CD4-positive, alpha-beta memory T cell (primary cell): ENCODE measurements at regions not wholly inside any gene's neighbourhood (a gene's known extent, or its start where the extent isn't known, plus 50 kb on each side); places are given as distances from the start of the nearest gene placed in this dataset.

ENCODE experiments used
- CTCF ChIA-PET: fragments of 350-600 bp; sonication (Branson Sonifier 250); formaldehyde crosslinking; loops from one replicate; lab custom pipeline; 2021; ENCODE audit warnings: inconsistent platforms; ENCODE audit not compliant: partially characterized antibody; lab: Charles Lee
- POLR2A ChIA-PET: fragments of 350-600 bp; sonication (Branson Sonifier 250); formaldehyde crosslinking; loops from one replicate; lab custom pipeline; 2021; ENCODE audit not compliant: partially characterized antibody; lab: Charles Lee
- DNase-seq, 5 donors: peaks; one replicate each; pipeline versions ENCODE4 v3.0.0 to v3.0.0-alpha.2; 2020 to 2022; ENCODE audit warnings: mixed read lengths in 1 of 5
- H3K27ac ChIP-seq: one replicate; pipeline ENCODE4 v1.7.0; 2013; ENCODE audit warnings: low read depth, low read length
- H3K27me3 ChIP-seq: 2 replicates; pipeline ENCODE4 v1.7.0; 2013; ENCODE audit warnings: mild to moderate bottlenecking, low read length, moderate library complexity; ENCODE audit not compliant: insufficient read depth
- H3K36me3 ChIP-seq: 2 replicates; pipeline ENCODE4 v1.7.0; 2013; ENCODE audit warnings: mild to moderate bottlenecking, low read length, moderate library complexity; ENCODE audit not compliant: insufficient read depth
- H3K4me1 ChIP-seq: 2 replicates; pipeline ENCODE4 v1.7.0; 2013; ENCODE audit warnings: mild to moderate bottlenecking, low read length, moderate library complexity; ENCODE audit not compliant: insufficient read depth
- H3K4me3 ChIP-seq, 2 donors: one replicate each; pipeline ENCODE4 v1.7.0; 2013; ENCODE audit warnings: low read length in 2 of 2, mild to moderate bottlenecking in 1 of 2
- H3K9me3 ChIP-seq, 2 donors: one replicate each; pipeline ENCODE4 v1.7.0; 2013; ENCODE audit warnings: low read length in 2 of 2, control low read depth in 1 of 2; ENCODE audit not compliant: control insufficient read depth in 1 of 2
- H3K27ac Mint-ChIP-seq, 7 donors: one replicate each; pipeline ENCODE4 v1.8.0; 2020 to 2021; ENCODE audit warnings: mixed read lengths in 7 of 7, mild to moderate bottlenecking in 6 of 7, inconsistent platforms in 3 of 7, moderate library complexity in 3 of 7
- H3K27me3 Mint-ChIP-seq, 2 donors: one replicate each; pipeline ENCODE4 v1.8.0; 2020 to 2021; ENCODE audit warnings: mixed read lengths in 2 of 2
- H3K36me3 Mint-ChIP-seq, 2 donors: one replicate each; pipeline ENCODE4 v1.8.0; 2020 to 2021; ENCODE audit warnings: mixed read lengths in 2 of 2, inconsistent platforms in 1 of 2, mild to moderate bottlenecking in 1 of 2
- H3K4me1 Mint-ChIP-seq, 4 donors: one replicate each; pipeline ENCODE4 v1.8.0; 2020 to 2021; ENCODE audit warnings: mixed read lengths in 4 of 4, mild to moderate bottlenecking in 1 of 4
- H3K4me3 Mint-ChIP-seq, 8 donors: one replicate each; pipeline ENCODE4 v1.8.0; 2020 to 2021; ENCODE audit warnings: mixed read lengths in 8 of 8, mild to moderate bottlenecking in 7 of 8, moderate library complexity in 6 of 8, inconsistent platforms in 3 of 8
- H3K9me3 Mint-ChIP-seq, 8 donors: one replicate each; pipeline ENCODE4 v1.8.0; 2020 to 2021; ENCODE audit warnings: mixed read lengths in 8 of 8, mild to moderate bottlenecking in 5 of 8, inconsistent platforms in 3 of 8, moderate library complexity in 1 of 8
- intact Hi-C: fragments of 100-400 bp; cut with micrococcal nuclease; formaldehyde crosslinking; loops from one replicate; pipeline ENCODE4 v1.15.1; 2023

GRCh38 chr6:1482381-1483166 is 93.2 kb downstream of the FOXF2 start:
- H3K4me3 ChIP-seq = no peak overlapping the region
- Mint-ChIP-seq H3K27ac (peak overlapping the region in 1 of 7 donors; percentile 7), H3K36me3 (no peaks in the 10 kb centered on the region), H3K9me3 (peaks cover 0 to 5% (median 0%) of the 10 kb centered on the region in 8 donors), H3K4me3 (no peak overlapping the region), H3K27me3 (peaks cover 15 to 32% of the 10 kb centered on the region in 2 donors), H3K4me1 (peaks cover 0 to 1% (median 0%) of the 10 kb centered on the region in 4 donors)
- DNase-seq = no peak
- H3K27me3 ChIP-seq = no peaks in the 10 kb centered on the region
- H3K9me3 ChIP-seq = no peaks in the 10 kb centered on the region
- intact Hi-C loops = no loop called here
- ChIA-PET POLR2A (no interaction called here), CTCF (no interaction called here)
- no peaks in the 10 kb centered on the region for H3K4me1 ChIP-seq
- H3K36me3 ChIP-seq = no peaks in the 10 kb centered on the region
- no peak overlapping the region for H3K27ac ChIP-seq

- ChIA-PET POLR2A (no interaction called here), CTCF (no interaction called here)
- H3K4me1 ChIP-seq = no peaks in the 10 kb centered on the region
- no peaks in the 10 kb centered on the region for H3K27me3 ChIP-seq
- no peaks in the 10 kb centered on the region for H3K36me3 Mint-ChIP-seq
- H3K9me3 Mint-ChIP-seq = no peaks in the 10 kb centered on the region
- H3K4me1 Mint-ChIP-seq = no peaks in the 10 kb centered on the region
- DNase-seq = no peak
- no peaks in the 10 kb centered on the region for H3K36me3 ChIP-seq
- no peak overlapping the region for H3K27ac ChIP-seq
- no peak overlapping the region for H3K4me3 Mint-ChIP-seq
- H3K27me3 Mint-ChIP-seq = peaks cover 9 to 24% of the 10 kb centered on the region in 2 donors
- H3K4me3 ChIP-seq = no peak overlapping the region
- intact Hi-C loops = no loop called here
- H3K27ac Mint-ChIP-seq = no peak overlapping the region
- H3K9me3 ChIP-seq = no peaks in the 10 kb centered on the region
Observed at GRCh38 chr6:1485678-1486077, 96.3 kb downstream of the FOXF2 start.

- H3K27ac ChIP-seq = no peak overlapping the region
- no peaks in the 10 kb centered on the region for H3K36me3 ChIP-seq
- no peaks in the 10 kb centered on the region for H3K36me3 Mint-ChIP-seq
- no peak overlapping the region for H3K4me3 Mint-ChIP-seq
- intact Hi-C loops = no loop called here
- ChIA-PET POLR2A (no interaction called here), CTCF (no interaction called here)
- H3K27ac Mint-ChIP-seq = no peak overlapping the region
- DNase-seq = no peak
- no peaks in the 10 kb centered on the region for H3K4me1 ChIP-seq
- H3K27me3 Mint-ChIP-seq = peaks cover 9 to 20% of the 10 kb centered on the region in 2 donors
- no peaks in the 10 kb centered on the region for H3K9me3 Mint-ChIP-seq
- H3K4me3 ChIP-seq = no peak overlapping the region
- H3K9me3 ChIP-seq = no peaks in the 10 kb centered on the region
- H3K4me1 Mint-ChIP-seq = no peaks in the 10 kb centered on the region
- H3K27me3 ChIP-seq = no peaks in the 10 kb centered on the region
Observed at GRCh38 chr6:1486387-1486786, 97.0 kb downstream of the FOXF2 start.

- Histone ChIP-seq H3K4me3 (no peak overlapping the region), H3K4me1 (no peaks in the 10 kb centered on the region), H3K36me3 (no peaks in the 10 kb centered on the region), H3K27ac (no peak overlapping the region), H3K9me3 (no peaks in the 10 kb centered on the region), H3K27me3 (no peaks in the 10 kb centered on the region)
- ChIA-PET POLR2A (no interaction called here), CTCF (no interaction called here)
- intact Hi-C loops = no loop called here
- Mint-ChIP-seq H3K27me3 (peaks cover 2 to 13% of the 10 kb centered on the region in 2 donors), H3K36me3 (no peaks in the 10 kb centered on the region), H3K4me1 (no peaks in the 10 kb centered on the region), H3K27ac (no peak overlapping the region), H3K4me3 (no peak overlapping the region), H3K9me3 (no peaks in the 10 kb centered on the region)
- no peak for DNase-seq
Observed at GRCh38 chr6:1487239-1487638, 97.9 kb downstream of the FOXF2 start.

GRCh38 chr6:1491025-1491424 is 101.6 kb downstream of the FOXF2 start:
- no peak overlapping the region for H3K4me3 Mint-ChIP-seq
- intact Hi-C loops = no loop called here
- no peaks in the 10 kb centered on the region for H3K9me3 ChIP-seq
- DNase-seq = no peak
- H3K4me1 Mint-ChIP-seq = no peaks in the 10 kb centered on the region
- no peak overlapping the region for H3K27ac ChIP-seq
- H3K4me1 ChIP-seq = no peaks in the 10 kb centered on the region
- ChIA-PET CTCF (no interaction called here), POLR2A (no interaction called here)
- no peaks in the 10 kb centered on the region for H3K36me3 Mint-ChIP-seq
- H3K27ac Mint-ChIP-seq = no peak overlapping the region
- H3K9me3 Mint-ChIP-seq = peaks cover 0 to 2% (median 0%) of the 10 kb centered on the region in 8 donors
- no peak overlapping the region for H3K4me3 ChIP-seq
- H3K27me3 ChIP-seq = no peaks in the 10 kb centered on the region
- peaks cover 0 to 8% of the 10 kb centered on the region in 2 donors for H3K27me3 Mint-ChIP-seq
- no peaks in the 10 kb centered on the region for H3K36me3 ChIP-seq

GRCh38 chr6:1491591-1492319 is 102.4 kb downstream of the FOXF2 start:
- H3K4me3 Mint-ChIP-seq = no peak overlapping the region
- no peak for DNase-seq
- no peak overlapping the region for H3K27ac ChIP-seq
- H3K27ac Mint-ChIP-seq = no peak overlapping the region
- no peaks in the 10 kb centered on the region for H3K36me3 ChIP-seq
- no peaks in the 10 kb centered on the region for H3K27me3 ChIP-seq
- ChIA-PET POLR2A (no interaction called here), CTCF (no interaction called here)
- no peaks in the 10 kb centered on the region for H3K9me3 ChIP-seq
- intact Hi-C loops = no loop called here
- H3K4me3 ChIP-seq = no peak overlapping the region
- no peaks in the 10 kb centered on the region for H3K4me1 Mint-ChIP-seq
- no peaks in the 10 kb centered on the region for H3K36me3 Mint-ChIP-seq
- H3K9me3 Mint-ChIP-seq = peaks cover 0 to 8% (median 0%) of the 10 kb centered on the region in 8 donors
- peaks cover 0 to 6% of the 10 kb centered on the region in 2 donors for H3K27me3 Mint-ChIP-seq
- H3K4me1 ChIP-seq = no peaks in the 10 kb centered on the region

- no peaks in the 10 kb centered on the region for H3K9me3 ChIP-seq
- no peak overlapping the region for H3K4me3 Mint-ChIP-seq
- no peaks in the 10 kb centered on the region for H3K27me3 ChIP-seq
- no peak overlapping the region for H3K27ac ChIP-seq
- ChIA-PET POLR2A (no interaction called here), CTCF (no interaction called here)
- peaks cover 0 to 3% of the 10 kb centered on the region in 2 donors for H3K27me3 Mint-ChIP-seq
- intact Hi-C loops = no loop called here
- H3K4me1 Mint-ChIP-seq = no peaks in the 10 kb centered on the region
- H3K4me3 ChIP-seq = no peak overlapping the region
- H3K9me3 Mint-ChIP-seq = peaks cover 0 to 8% (median under 1%) of the 10 kb centered on the region in 8 donors
- no peak overlapping the region for H3K27ac Mint-ChIP-seq
- no peaks in the 10 kb centered on the region for H3K36me3 ChIP-seq
- no peaks in the 10 kb centered on the region for H3K4me1 ChIP-seq
- no peaks in the 10 kb centered on the region for H3K36me3 Mint-ChIP-seq
- DNase-seq = no peak
Observed at GRCh38 chr6:1494671-1495070, 105.3 kb downstream of the FOXF2 start.
